ENCODE measurements at regions not wholly inside any gene's neighbourhood (a gene's known extent, or its start where the extent isn't known, plus 50 kb on each side); places are given as distances from the start of the nearest gene placed in this dataset.

- Mint-ChIP-seq H3K4me3 (no peak overlapping the region), H3K36me3 (no peaks in the 10 kb centered on the region), H3K27me3 (no peaks in the 10 kb centered on the region), H3K27ac (no peak overlapping the region), H3K4me1 (no peaks in the 10 kb centered on the region), H3K9me3 (no peaks in the 10 kb centered on the region)
- ATAC-seq (ENCODE audit: low read depth) (no peak), DNase-seq (no peak)
- POLR2A ChIA-PET: no interaction called here
These were observed 116.2 kb downstream of the NSUN3 start for GRCh38 chr3:94179059-94179458.

GRCh38 chr3:94183551-94183950 lies 120.7 kb downstream of the NSUN3 start:
- POLR2A ChIA-PET: no interaction called here

GRCh38 chr3:94184781-94185180 lies 121.9 kb downstream of the NSUN3 start:
- no peak for DNase-seq
- Mint-ChIP-seq H3K27ac (no peak overlapping the region), H3K4me3 (no peak overlapping the region), H3K36me3 (no peaks in the 10 kb centered on the region), H3K9me3 (no peaks in the 10 kb centered on the region), H3K4me1 (no peaks in the 10 kb centered on the region), H3K27me3 (no peaks in the 10 kb centered on the region)
- POLR2A ChIA-PET: no interaction called here
- ATAC-seq (ENCODE audit: low read depth): no peak

More at GRCh38 chr3:94183551-94183950, 120.7 kb downstream of the NSUN3 start:
- Mint-ChIP-seq H3K36me3 (no peaks in the 10 kb centered on the region), H3K9me3 (no peaks in the 10 kb centered on the region), H3K4me3 (no peak overlapping the region), H3K27me3 (no peaks in the 10 kb centered on the region), H3K27ac (no peak overlapping the region), H3K4me1 (no peaks in the 10 kb centered on the region)
- ATAC-seq (ENCODE audit: low read depth): no peak
- DNase-seq: no peak

GRCh38 chr3:94185753-94186152 lies 122.9 kb downstream of the NSUN3 start:
- Mint-ChIP-seq H3K27me3 (no peaks in the 10 kb centered on the region), H3K4me1 (no peaks in the 10 kb centered on the region), H3K4me3 (no peak overlapping the region), H3K27ac (no peak overlapping the region), H3K36me3 (no peaks in the 10 kb centered on the region), H3K9me3 (no peaks in the 10 kb centered on the region)
- ATAC-seq (ENCODE audit: low read depth) (no peak), DNase-seq (no peak)
- POLR2A ChIA-PET: no interaction called here

- Mint-ChIP-seq H3K4me3 (no peak overlapping the region), H3K36me3 (no peaks in the 10 kb centered on the region), H3K9me3 (no peaks in the 10 kb centered on the region), H3K4me1 (no peaks in the 10 kb centered on the region), H3K27ac (no peak overlapping the region), H3K27me3 (peaks cover 2% of the 10 kb centered on the region)
- ATAC-seq (ENCODE audit: low read depth) (no peak), DNase-seq (no peak)
- POLR2A ChIA-PET: no interaction called here
These were observed 124.8 kb downstream of the NSUN3 start for GRCh38 chr3:94187697-94188096.

GRCh38 chr3:94195381-94195780 lies 132.5 kb downstream of the NSUN3 start:
- no peaks in the 10 kb centered on the region for H3K9me3 Mint-ChIP-seq
- ATAC-seq (ENCODE audit: low read depth) (no peak), DNase-seq (no peak)
- peaks cover 2% of the 10 kb centered on the region for H3K27me3 Mint-ChIP-seq
- H3K4me1 Mint-ChIP-seq: no peaks in the 10 kb centered on the region
- H3K36me3 Mint-ChIP-seq: no peaks in the 10 kb centered on the region
- POLR2A ChIA-PET: no interaction called here
- no peak overlapping the region for H3K27ac Mint-ChIP-seq
- H3K4me3 Mint-ChIP-seq: no peak overlapping the region

GRCh38 chr3:94206291-94206690 lies 143.4 kb downstream of the NSUN3 start:
- Mint-ChIP-seq H3K36me3 (no peaks in the 10 kb centered on the region), H3K27me3 (no peaks in the 10 kb centered on the region), H3K9me3 (no peaks in the 10 kb centered on the region), H3K4me3 (no peak overlapping the region), H3K27ac (no peak overlapping the region), H3K4me1 (no peaks in the 10 kb centered on the region)
- DNase-seq: no peak
- ATAC-seq (ENCODE audit: low read depth): no peak
- POLR2A ChIA-PET: no interaction called here

GRCh38 chr3:94210256-94210655 lies 147.4 kb downstream of the NSUN3 start:
- no peaks in the 10 kb centered on the region for H3K36me3 Mint-ChIP-seq
- no peak for ATAC-seq (ENCODE audit: low read depth)
- no peak overlapping the region for H3K27ac Mint-ChIP-seq
- no peaks in the 10 kb centered on the region for H3K27me3 Mint-ChIP-seq
- no peaks in the 10 kb centered on the region for H3K4me1 Mint-ChIP-seq
- DNase-seq: no peak
- H3K4me3 Mint-ChIP-seq: no peak overlapping the region
- POLR2A ChIA-PET: no interaction called here
- H3K9me3 Mint-ChIP-seq: peaks cover 2% of the 10 kb centered on the region

GRCh38 chr3:94217406-94217805 lies 154.5 kb downstream of the NSUN3 start:
- ATAC-seq (ENCODE audit: low read depth) (no peak), DNase-seq (no peak)
- POLR2A ChIA-PET: no interaction called here
- Mint-ChIP-seq H3K27me3 (no peaks in the 10 kb centered on the region), H3K9me3 (peaks cover 1% of the 10 kb centered on the region), H3K4me1 (no peaks in the 10 kb centered on the region), H3K36me3 (no peaks in the 10 kb centered on the region), H3K4me3 (no peak overlapping the region), H3K27ac (no peak overlapping the region)

GRCh38 chr3:94220426-94220825 lies 157.6 kb downstream of the NSUN3 start:
- DNase-seq: no peak
- H3K4me1 Mint-ChIP-seq: no peaks in the 10 kb centered on the region
- POLR2A ChIA-PET: no interaction called here
- H3K27me3 Mint-ChIP-seq: no peaks in the 10 kb centered on the region
- no peak overlapping the region for H3K4me3 Mint-ChIP-seq
- H3K36me3 Mint-ChIP-seq: no peaks in the 10 kb centered on the region
- peaks cover 1% of the 10 kb centered on the region for H3K9me3 Mint-ChIP-seq
- ATAC-seq (ENCODE audit: low read depth): no peak
- H3K27ac Mint-ChIP-seq: no peak overlapping the region

- Mint-ChIP-seq H3K9me3 (peaks cover 1% of the 10 kb centered on the region), H3K27ac (no peak overlapping the region), H3K36me3 (no peaks in the 10 kb centered on the region), H3K27me3 (peaks cover 2% of the 10 kb centered on the region), H3K4me1 (no peaks in the 10 kb centered on the region), H3K4me3 (no peak overlapping the region)
- POLR2A ChIA-PET: no interaction called here
- no peak for DNase-seq
- ATAC-seq (ENCODE audit: low read depth): no peak
These were observed 159.0 kb downstream of the NSUN3 start for GRCh38 chr3:94221829-94222228.

GRCh38 chr3:94225148-94225865 lies 162.4 kb downstream of the NSUN3 start:
- Mint-ChIP-seq H3K27me3 (peaks cover 6% of the 10 kb centered on the region), H3K9me3 (peaks cover 1% of the 10 kb centered on the region), H3K4me3 (no peak overlapping the region), H3K36me3 (no peaks in the 10 kb centered on the region), H3K27ac (no peak overlapping the region), H3K4me1 (no peaks in the 10 kb centered on the region)
- POLR2A ChIA-PET: no interaction called here
- DNase-seq: no peak
- ATAC-seq (ENCODE audit: low read depth): no peak

- Mint-ChIP-seq H3K4me1 (no peaks in the 10 kb centered on the region), H3K9me3 (peaks cover 1% of the 10 kb centered on the region), H3K36me3 (no peaks in the 10 kb centered on the region), H3K4me3 (no peak overlapping the region), H3K27ac (no peak overlapping the region), H3K27me3 (peaks cover 6% of the 10 kb centered on the region)
- no peak for DNase-seq
- ATAC-seq (ENCODE audit: low read depth): no peak
- POLR2A ChIA-PET: no interaction called here
These were observed 163.2 kb downstream of the NSUN3 start for GRCh38 chr3:94226078-94226477.

- ATAC-seq (ENCODE audit: low read depth) (no peak), DNase-seq (no peak)
- H3K36me3 Mint-ChIP-seq: no peaks in the 10 kb centered on the region
- POLR2A ChIA-PET: no interaction called here
- H3K9me3 Mint-ChIP-seq: no peaks in the 10 kb centered on the region
- H3K4me1 Mint-ChIP-seq: no peaks in the 10 kb centered on the region
- no peak overlapping the region for H3K27ac Mint-ChIP-seq
- no peak overlapping the region for H3K4me3 Mint-ChIP-seq
- no peaks in the 10 kb centered on the region for H3K27me3 Mint-ChIP-seq
These were observed 170.1 kb downstream of the NSUN3 start for GRCh38 chr3:94232921-94233320.

Data from activated naive CD8-positive, alpha-beta T cell treated with anti-CD3 and anti-CD28 coated beads, Interleukin-2, amount 10 ng/mL, durations not matched to agents 7 days and 5 days (primary cell).